Body of pancreas (tissue), 4 donors: ENCODE measurements at regions not wholly inside any gene's neighbourhood (a gene's known extent, or its start where the extent isn't known, plus 50 kb on each side); places are given as distances from the start of the nearest gene placed in this dataset.

Experiments used
- ATAC-seq: fragments of 150-250 bp; one replicate; pipeline ENCODE4 v1.9.1; 2016
- DNase-seq, 4 donors: peaks; one replicate each; pipeline ENCODE4 v3.0.0-alpha.2; 2019
- H3K27ac ChIP-seq, 4 donors: fragments of 200-600 bp; sonication (generic); 1 replicate in 3 of 4; 2 replicates in 1 of 4; pipeline versions ENCODE4 v1.5.1 to v1.6.1; 2016 to 2019; ENCODE audit warnings: mild to moderate bottlenecking in 1 of 4, mixed read lengths in 1 of 4, moderate library complexity in 1 of 4
- H3K27me3 ChIP-seq, 2 donors: fragments of 200-600 bp; sonication (generic); one replicate each; pipeline ENCODE4 v1.6.0; 2016; ENCODE audit warnings: mild to moderate bottlenecking in 1 of 2
- H3K36me3 ChIP-seq, 2 donors: fragments of 200-600 bp; sonication (generic); replicated peaks in 1 of 2; 2 replicates each; pipeline ENCODE4 v1.5.1; 2016; ENCODE audit warnings: low read depth in 2 of 2; ENCODE audit not compliant: insufficient read depth in 1 of 2
- H3K4me1 ChIP-seq: fragments of 200-600 bp; sonication (generic); one replicate; pipeline ENCODE4 v1.6.0; 2016
- H3K4me3 ChIP-seq, 2 donors: fragments of 200-600 bp; sonication (generic); 1 replicate in 1 of 2; 2 replicates in 1 of 2; pipeline ENCODE4 v1.5.1; 2016 to 2019
- H3K9me3 ChIP-seq, 3 donors: fragments of 200-600 bp; sonication (generic); 1 replicate in 2 of 3; 2 replicates in 1 of 3; pipeline ENCODE4 v1.5.1; 2016
- POLR2A ChIP-seq, 3 donors: fragments of 450-650 bp; IDR thresholded peaks; one replicate each; pipeline ENCODE4 v1.6.1; 2016; ENCODE audit warnings: antibody characterized with exemption in 3 of 3, mild to moderate bottlenecking in 2 of 3
- WGBS, 2 donors: methylation state at CpG; one replicate each; pipeline ENCODE4 v1.1.5; 2017; 5-methylcytosine and 5-hydroxymethylcytosine counted together
- intact Hi-C: fragments of 100-400 bp; cut with DNase I; formaldehyde crosslinking; loops from one replicate; pipeline ENCODE4 v1.15.1; 2023
- TF ChIP-seq, protein P1 (sequence below), 7 experiments: fragments of 450-650 bp in 4 of 7; fragments of 200-600 bp in 3 of 7; sonication (generic) in 3 of 7; IDR thresholded peaks; one replicate each; pipeline ENCODE4 v1.5.1; 2016 to 2019; ENCODE audit warnings: antibody characterized with exemption in 7 of 7

DNA sequence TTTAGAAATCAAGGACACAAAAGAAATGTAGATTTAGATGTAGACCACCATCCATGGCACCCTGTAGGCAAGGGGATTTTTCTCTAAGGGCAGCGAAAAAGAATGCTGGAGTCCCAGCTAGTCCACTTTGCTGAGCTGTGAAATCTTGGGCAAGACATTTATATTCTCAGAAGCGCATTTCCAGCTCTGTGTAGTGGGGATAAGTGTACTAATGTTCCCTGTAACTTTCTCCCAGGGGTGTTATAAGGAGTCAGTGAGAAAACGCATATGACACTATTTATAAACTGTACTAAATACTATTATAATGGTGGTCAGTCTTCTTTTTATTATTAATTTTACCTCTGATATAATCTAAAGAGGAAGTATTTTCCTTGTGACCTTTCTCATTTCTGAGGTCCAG is 133.4 kb upstream of the FRMD6 start:
- H3K36me3 ChIP-seq: no peaks in the 10 kb centered on the region
- DNase-seq (no peak), ATAC-seq (no peak)
- WGBS, 2 donors: 82 to 85% methylated on average over 3 of the region's 3 CpGs
- no peaks in the 10 kb centered on the region for H3K4me1 ChIP-seq
- intact Hi-C loops: no loop called here
- TF ChIP-seq, protein P1, sequence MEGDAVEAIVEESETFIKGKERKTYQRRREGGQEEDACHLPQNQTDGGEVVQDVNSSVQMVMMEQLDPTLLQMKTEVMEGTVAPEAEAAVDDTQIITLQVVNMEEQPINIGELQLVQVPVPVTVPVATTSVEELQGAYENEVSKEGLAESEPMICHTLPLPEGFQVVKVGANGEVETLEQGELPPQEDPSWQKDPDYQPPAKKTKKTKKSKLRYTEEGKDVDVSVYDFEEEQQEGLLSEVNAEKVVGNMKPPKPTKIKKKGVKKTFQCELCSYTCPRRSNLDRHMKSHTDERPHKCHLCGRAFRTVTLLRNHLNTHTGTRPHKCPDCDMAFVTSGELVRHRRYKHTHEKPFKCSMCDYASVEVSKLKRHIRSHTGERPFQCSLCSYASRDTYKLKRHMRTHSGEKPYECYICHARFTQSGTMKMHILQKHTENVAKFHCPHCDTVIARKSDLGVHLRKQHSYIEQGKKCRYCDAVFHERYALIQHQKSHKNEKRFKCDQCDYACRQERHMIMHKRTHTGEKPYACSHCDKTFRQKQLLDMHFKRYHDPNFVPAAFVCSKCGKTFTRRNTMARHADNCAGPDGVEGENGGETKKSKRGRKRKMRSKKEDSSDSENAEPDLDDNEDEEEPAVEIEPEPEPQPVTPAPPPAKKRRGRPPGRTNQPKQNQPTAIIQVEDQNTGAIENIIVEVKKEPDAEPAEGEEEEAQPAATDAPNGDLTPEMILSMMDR (IDR thresholded peaks at IDR 0.05): no peak
- no peak for TF ChIP-seq POLR2A (IDR thresholded peaks at IDR 0.05)
- H3K4me3 ChIP-seq: no peak overlapping the region
- H3K27ac ChIP-seq: no peak overlapping the region
- H3K27me3 ChIP-seq: no peaks in the 10 kb centered on the region
- H3K9me3 ChIP-seq: no peaks in the 10 kb centered on the region

DNA sequence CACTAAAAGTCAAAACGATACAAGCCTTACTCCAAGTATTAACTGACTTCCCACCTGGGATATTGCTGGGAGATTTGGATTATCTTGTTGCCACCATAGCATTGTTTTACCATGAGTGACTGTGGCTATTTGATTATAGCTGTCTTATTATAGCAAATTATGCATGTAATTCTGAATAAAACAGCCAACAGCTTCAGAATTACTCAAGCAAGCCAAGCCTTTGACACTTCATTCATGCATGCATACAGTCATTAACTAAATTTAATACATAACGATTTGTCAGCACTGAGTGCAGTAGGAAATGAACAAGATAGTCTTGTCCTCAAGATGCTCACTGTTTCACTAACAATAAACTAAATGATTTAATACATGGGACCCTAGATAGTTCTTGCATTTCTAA is 133.0 kb upstream of the FRMD6 start:
- no peak for ATAC-seq

DNA sequence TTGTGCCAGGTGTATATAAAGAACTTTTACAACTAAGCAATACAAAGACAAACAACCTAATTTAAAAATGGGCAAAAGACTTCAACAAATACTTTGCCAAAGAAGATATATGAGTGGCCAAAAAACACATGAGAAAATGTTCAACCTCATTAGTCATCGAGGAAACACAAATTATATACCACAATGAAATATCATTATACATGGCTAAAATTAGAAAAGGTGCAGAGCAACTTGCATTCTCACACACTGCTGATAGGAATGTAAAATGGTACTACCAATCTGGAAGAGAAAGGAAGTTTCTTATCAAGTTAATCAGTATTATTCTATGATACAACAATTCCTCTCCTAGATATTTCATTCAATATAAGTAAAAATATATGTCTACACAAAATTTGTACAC is 131.6 kb upstream of the FRMD6 start:
- Histone ChIP-seq H3K9me3 (no peaks in the 10 kb centered on the region), H3K4me3 (no peak overlapping the region), H3K27ac (no peak overlapping the region), H3K27me3 (no peaks in the 10 kb centered on the region), H3K36me3 (no peaks in the 10 kb centered on the region), H3K4me1 (no peaks in the 10 kb centered on the region)
- DNase-seq: no peak
- TF ChIP-seq, protein P1 (IDR thresholded peaks at IDR 0.05): no peak
- no peak for TF ChIP-seq POLR2A (IDR thresholded peaks at IDR 0.05)
- no peak for ATAC-seq
- intact Hi-C loops: no loop called here
- 64 to 70% methylated on average over 1 of the region's 1 CpG for WGBS, 2 donors

More for the DNA sequence above, 133.0 kb upstream of the FRMD6 start:
- intact Hi-C loops: no loop called here
- no peak for DNase-seq
- WGBS, 2 donors: 54 to 60% methylated on average over 2 of the region's 2 CpGs
- H3K4me3 ChIP-seq: no peak overlapping the region
- H3K4me1 ChIP-seq: no peaks in the 10 kb centered on the region
- H3K9me3 ChIP-seq: no peaks in the 10 kb centered on the region
- no peaks in the 10 kb centered on the region for H3K36me3 ChIP-seq
- TF ChIP-seq, protein P1 (IDR thresholded peaks at IDR 0.05): no peak
- TF ChIP-seq POLR2A (IDR thresholded peaks at IDR 0.05): no peak
- no peaks in the 10 kb centered on the region for H3K27me3 ChIP-seq
- H3K27ac ChIP-seq: no peak overlapping the region

DNA sequence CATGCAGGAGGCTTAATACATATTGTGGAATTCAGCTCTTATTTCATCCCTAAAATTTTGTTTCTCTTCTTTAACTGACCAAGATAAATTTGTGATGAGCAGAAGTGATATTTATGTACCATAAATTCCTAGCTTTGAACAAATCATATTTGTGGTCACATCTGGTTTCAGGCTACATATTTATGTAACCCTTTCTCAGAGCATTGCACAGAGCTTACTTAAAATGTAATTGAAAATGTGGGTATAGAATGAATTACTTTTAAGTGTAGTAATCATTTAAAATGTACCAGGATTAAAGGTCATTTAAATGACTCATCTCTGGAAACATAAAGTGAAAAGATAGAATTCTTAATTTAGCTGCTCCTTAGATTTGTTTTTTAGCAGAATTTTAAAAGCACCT is 129.9 kb upstream of the FRMD6 start:
- no peak overlapping the region for H3K4me3 ChIP-seq
- TF ChIP-seq, protein P1 (IDR thresholded peaks at IDR 0.05): no peak
- no peak for TF ChIP-seq POLR2A (IDR thresholded peaks at IDR 0.05)
- DNase-seq: no peak

DNA sequence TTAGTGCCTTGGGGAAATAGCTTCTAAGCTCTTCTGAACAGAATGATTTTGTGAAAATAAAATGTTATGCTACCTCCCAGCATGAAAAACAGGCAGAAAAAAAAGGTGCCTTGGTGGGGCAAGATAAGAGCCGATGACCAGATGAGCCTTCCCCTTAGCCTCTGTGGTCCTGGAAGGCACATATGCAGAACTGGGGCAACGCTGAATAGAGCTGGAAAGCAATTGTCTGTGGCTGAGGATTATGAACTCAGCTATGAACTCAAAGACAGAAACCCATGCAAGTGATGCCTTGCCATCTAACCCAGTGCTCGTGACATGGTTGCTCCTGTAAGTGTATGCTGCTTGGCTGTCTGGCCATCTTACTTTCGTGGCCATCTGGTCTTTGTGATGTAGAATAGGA is 128.5 kb upstream of the FRMD6 start:
- no peak for ATAC-seq
- TF ChIP-seq, protein P1 (IDR thresholded peaks at IDR 0.05): no peak
- no peak for TF ChIP-seq POLR2A (IDR thresholded peaks at IDR 0.05)
- DNase-seq: no peak
- H3K27me3 ChIP-seq: no peaks in the 10 kb centered on the region
- no peak overlapping the region for H3K4me3 ChIP-seq
- no peaks in the 10 kb centered on the region for H3K4me1 ChIP-seq
- H3K36me3 ChIP-seq: no peaks in the 10 kb centered on the region
- 72 to 83% methylated on average over 4 of the region's 4 CpGs for WGBS, 2 donors
- intact Hi-C loops: no loop called here
- H3K27ac ChIP-seq: no peak overlapping the region
- H3K9me3 ChIP-seq: no peaks in the 10 kb centered on the region

More for the DNA sequence above, 129.9 kb upstream of the FRMD6 start:
- no peak overlapping the region for H3K27ac ChIP-seq
- intact Hi-C loops: no loop called here
- no peaks in the 10 kb centered on the region for H3K9me3 ChIP-seq
- H3K27me3 ChIP-seq: no peaks in the 10 kb centered on the region
- ATAC-seq: no peak
- H3K36me3 ChIP-seq: no peaks in the 10 kb centered on the region
- H3K4me1 ChIP-seq: no peaks in the 10 kb centered on the region
